IMR-90 (cell line): ENCODE measurements at regions not wholly inside any gene's neighbourhood (a gene's known extent, or its start where the extent isn't known, plus 50 kb on each side); places are given as distances from the start of the nearest gene placed in this dataset.

Experiments
- BHLHE40 ChIP-seq: fragments of 150-350 bp; IDR thresholded peaks from 2 replicates; pipeline ENCODE4 v1.6.1; 2016; ENCODE audit warnings: mild to moderate bottlenecking, low read depth, low read length
- CTCF ChIP-seq: conservative IDR thresholded peaks from 2 replicates; pipeline ENCODE4 v1.5.1; 2012; ENCODE audit warnings: mild to moderate bottlenecking, low read depth, low read length, improper control_type of control experiment
- MAFK ChIP-seq: IDR thresholded peaks from 2 replicates; pipeline ENCODE4 v1.6.1; 2012; ENCODE audit warnings: low read depth, low read length, improper control_type of control experiment
- POLR2A ChIP-seq: IDR thresholded peaks from 2 replicates; pipeline ENCODE4 v1.6.1; 2012; ENCODE audit warnings: mild to moderate bottlenecking, low read depth, low read length
- RCOR1 ChIP-seq: IDR thresholded peaks from 2 replicates; pipeline ENCODE4 v1.6.1; 2012; ENCODE audit warnings: mild to moderate bottlenecking, low read length, improper control_type of control experiment; ENCODE audit not compliant: insufficient replicate concordance
- RFX5 ChIP-seq: IDR thresholded peaks from 2 replicates; pipeline ENCODE4 v1.8.0; 2012; ENCODE audit warnings: low read depth, mild to moderate bottlenecking, low read length, moderate library complexity
- USF2 ChIP-seq: fragments of 150-350 bp; IDR thresholded peaks from 2 replicates; pipeline ENCODE4 v1.6.1; 2017; ENCODE audit warnings: mild to moderate bottlenecking, antibody characterized with exemption, low read length, low read depth

- TF ChIP-seq MAFK (no peak), CTCF (no peak), BHLHE40 (no peak), USF2 (no peak), POLR2A (no peak), RFX5 (no peak), RCOR1 (no peak)
These were observed 255.3 kb upstream of the ZPLD1 start for GRCh38 chr3:102179326-102180177.
